K562 (cell line): ENCODE measurements at regions not wholly inside any gene's neighbourhood (a gene's known extent, or its start where the extent isn't known, plus 50 kb on each side); places are given as distances from the start of the nearest gene placed in this dataset.

ENCODE experiments used
- ATAC-seq: fragments of 200-7000 bp; cut with Tn5 transposase; 3 replicates; pipeline ENCODE4 v1.9.1; 2020; ENCODE audit warnings: moderate library complexity
- BruUV-seq: library from RNA; stranded (reverse); fragments of 400-500 nt; replicated peaks from 2 replicates; lab custom pipeline; 2021; lab: Mats Ljungman, UMichigan
- CTCF ChIA-PET: fragments of 300-600 bp; formaldehyde crosslinking; extraction: SDS; loops from one replicate; lab custom pipeline; 2021; ENCODE audit warnings: low intra/inter-chr PET ratio; lab: Yijun Ruan, JAX
- POLR2A ChIA-PET: fragments of 300-600, 350-650 bp; sonication (Branson Sonifier 250); formaldehyde crosslinking; extraction: SDS; loops from one replicate; lab custom pipeline; 2021; ENCODE audit warnings: antibody characterized with exemption, inconsistent platforms; lab: Yijun Ruan, JAX
- DNase-seq, 4 experiments: peaks; one replicate each; pipeline versions ENCODE4 v3.0.0 to v3.0.0-alpha.2; 2011 to 2018; ENCODE audit warnings: low spot score in 3 of 4, mixed read lengths in 3 of 4; ENCODE audit errors: extremely low read depth in 1 of 4
- FAIRE-seq: peaks from 2 replicates; lab custom pipeline; 2011; peaks lifted over from hg19 to GRCh38; lab: Jason Lieb, UNC
- H2AFZ ChIP-seq: 2 replicates; pipeline ENCODE4 v1.6.0; 2011; ENCODE audit warnings: low read depth, low read length, control low read depth, inconsistent platforms
- H3K27ac ChIP-seq: fragments of 200-600 bp; 3 replicates; pipeline ENCODE4 v1.8.0; 2011; ENCODE audit warnings: low read depth, mild to moderate bottlenecking, control low read depth, inconsistent platforms, low read length, moderate library complexity, mixed read lengths; ENCODE audit errors: extremely low read depth
- H3K27me3 ChIP-seq, 2 experiments: fragments of 300-600 bp in 1 of 2; 2 replicates in 1 of 2; 3 replicates in 1 of 2; pipeline versions ENCODE4 v1.6.0 to v1.8.0; 2011; ENCODE audit warnings: inconsistent platforms in 2 of 2, low read length in 2 of 2, mild to moderate bottlenecking in 1 of 2, mixed read lengths in 1 of 2, moderate library complexity in 1 of 2; ENCODE audit not compliant: control insufficient read depth in 2 of 2, insufficient read depth in 2 of 2
- H3K36me3 ChIP-seq: fragments of 300-600 bp; 3 replicates; pipeline ENCODE4 v1.8.0; 2011; ENCODE audit warnings: mild to moderate bottlenecking, low read length, inconsistent platforms; ENCODE audit not compliant: control insufficient read depth, insufficient read depth
- H3K4me1 ChIP-seq, 2 experiments: fragments of 200-600 bp in 1 of 2; replicated peaks in 1 of 2; 2 replicates in 1 of 2; 3 replicates in 1 of 2; pipeline versions ENCODE4 v1.5.1 to v1.8.0; 2011; ENCODE audit warnings: inconsistent platforms in 2 of 2, low read length in 2 of 2, mild to moderate bottlenecking in 1 of 2, mixed read lengths in 1 of 2, moderate library complexity in 1 of 2; ENCODE audit not compliant: control insufficient read depth in 2 of 2, insufficient read depth in 2 of 2
- H3K4me2 ChIP-seq: 2 replicates; pipeline ENCODE4 v1.6.1; 2011; ENCODE audit warnings: low read length, control low read depth, inconsistent platforms, mixed read lengths; ENCODE audit not compliant: insufficient read depth
- H3K4me3 ChIP-seq: fragments of 200-600 bp; sonication (generic), shearing (Covaris generic); 2 replicates; pipeline ENCODE4 v1.5.1; 2016; ENCODE audit warnings: control low read depth, inconsistent platforms
- H3K79me2 ChIP-seq: fragments of 200-600 bp; 3 replicates; pipeline ENCODE4 v1.8.0; 2011; ENCODE audit warnings: low read length, inconsistent platforms; ENCODE audit not compliant: control insufficient read depth, insufficient read depth
- H3K9ac ChIP-seq, 2 experiments: 2 replicates each; pipeline versions ENCODE4 v1.6.0 to v1.6.1; 2011; ENCODE audit warnings: low read depth in 2 of 2, low read length in 2 of 2, control low read depth in 1 of 2, inconsistent platforms in 1 of 2, mild to moderate bottlenecking in 1 of 2, mixed read lengths in 1 of 2; ENCODE audit not compliant: insufficient read depth in 1 of 2
- H3K9me1 ChIP-seq: one replicate; pipeline ENCODE4 v1.6.0; 2011; ENCODE audit warnings: inconsistent platforms, mild to moderate bottlenecking, low read length, moderate library complexity; ENCODE audit not compliant: control insufficient read depth, insufficient read depth
- H3K9me3 ChIP-seq: replicated peaks from 2 replicates; pipeline ENCODE4 v1.5.1; 2011; ENCODE audit warnings: low read depth, low read length, inconsistent platforms; ENCODE audit not compliant: control insufficient read depth, insufficient read depth
- H4K20me1 ChIP-seq: replicated peaks from 2 replicates; pipeline ENCODE4 v1.6.1; 2011; ENCODE audit warnings: low read length, inconsistent platforms, mixed read lengths; ENCODE audit not compliant: control insufficient read depth, insufficient read depth
- CBFB ChIP-seq: sonication (generic); formaldehyde crosslinking; IDR thresholded peaks from 2 replicates; pipeline ENCODE4 v1.4.0; 2020; ENCODE audit warnings: mild to moderate bottlenecking, missing genetic modification reagents
- CHCHD3 ChIP-seq: fragments of 250-450 bp; sonication (Bioruptor Pico); IDR thresholded peaks from 2 replicates; pipeline ENCODE4 v2.1.2; 2022; ENCODE audit warnings: mild to moderate bottlenecking
- GABPA ChIP-seq: fragments of 200-800 bp; sonication (Bioruptor generic); conservative IDR thresholded peaks from 2 replicates; pipeline ENCODE4 v1.6.1; 2016; ENCODE audit warnings: low read depth, missing genetic modification characterization, missing compliant biosample characterization
- HNRNPLL ChIP-seq: fragments of 200-400 bp; formaldehyde crosslinking; IDR thresholded peaks from 2 replicates; pipeline ENCODE4 v1.6.1; 2017; ENCODE audit warnings: low read length, low read depth, mild to moderate bottlenecking; ENCODE audit not compliant: poor library complexity, severe bottlenecking
- MYC ChIP-seq, 2 experiments: fragments of 250-450 bp in 1 of 2; sonication (Bioruptor Pico) in 1 of 2; IDR thresholded peaks; 2 replicates each; pipeline versions ENCODE4 v1.5.1 to v1.6.1; 2012 to 2021; ENCODE audit warnings: low read depth in 2 of 2, borderline replicate concordance in 1 of 2, improper control_type of control experiment in 1 of 2, low read length in 1 of 2, mild to moderate bottlenecking in 1 of 2, moderate library complexity in 1 of 2
- PRPF4 ChIP-seq: fragments of 200-400 bp; formaldehyde crosslinking; IDR thresholded peaks from one replicate; pipeline ENCODE4 v1.6.1; 2017; ENCODE audit warnings: low read length, low read depth, mild to moderate bottlenecking; ENCODE audit not compliant: insufficient read depth, poor library complexity, severe bottlenecking
- SIRT6 ChIP-seq: IDR thresholded peaks from one replicate; pipeline ENCODE4 v1.6.1; 2012; ENCODE audit warnings: low read depth, mild to moderate bottlenecking, control low read depth, inconsistent platforms, low read length, moderate library complexity
- SMAD1 ChIP-seq: fragments of 150-350 bp; IDR thresholded peaks from 2 replicates; pipeline ENCODE4 v1.6.1; 2014; ENCODE audit warnings: low read length, low read depth; ENCODE audit not compliant: partially characterized antibody
- SRF ChIP-seq, 2 experiments: fragments of 250-450, 450-650 bp in 1 of 2; sonication (Bioruptor Pico) in 1 of 2; sonication (generic) in 1 of 2; formaldehyde crosslinking; IDR thresholded peaks; 2 replicates each; pipeline versions ENCODE4 v1.5.0 to v1.5.1; 2020 to 2022; ENCODE audit warnings: mild to moderate bottlenecking in 1 of 2, missing genetic modification reagents in 1 of 2
- STAT5B ChIP-seq: fragments of 250-450 bp; sonication (Bioruptor Pico); IDR thresholded peaks from 2 replicates; pipeline ENCODE4 v1.8.0; 2021; ENCODE audit warnings: mild to moderate bottlenecking, inconsistent platforms
- TCFL5 ChIP-seq: fragments of 250-450 bp; sonication (Bioruptor Pico); conservative IDR thresholded peaks from 2 replicates; pipeline ENCODE4 v1.6.1; 2021; ENCODE audit warnings: mild to moderate bottlenecking, moderate library complexity, matching md5 sums
- ZNF263 ChIP-seq: sonication (generic); formaldehyde crosslinking; IDR thresholded peaks from 2 replicates; pipeline ENCODE4 v1.8.0; 2022; ENCODE audit warnings: mild to moderate bottlenecking, missing genetic modification reagents, borderline replicate concordance
- ZNF589 ChIP-seq: fragments of 200-800 bp; sonication (Bioruptor generic); IDR thresholded peaks from 2 replicates; pipeline ENCODE4 v1.6.1; 2016; ENCODE audit warnings: low read depth, missing genetic modification characterization, missing compliant biosample characterization
- WGBS: fragments of 100-300 bp; shearing (Covaris generic); methylation state at CpG from one replicate; pipeline ENCODE4 v1.1.6; 2016; ENCODE audit warnings: low coverage, mixed read lengths; ENCODE audit not compliant: insufficient coverage; ENCODE audit errors: missing lambda C conversion rate; 5-methylcytosine and 5-hydroxymethylcytosine counted together
- in situ Hi-C: fragments of 300-500 bp; cut with MboI; formaldehyde crosslinking; loops from 4 replicates; pipeline ENCODE4 v1.15.0; 2018; ENCODE audit warnings: inconsistent platforms, mixed read lengths
- intact Hi-C: fragments of 100-400 bp; cut with micrococcal nuclease; formaldehyde crosslinking; loops from 2 replicates; pipeline ENCODE4 v1.14.2; 2022

- no peak overlapping the region for H3K9ac ChIP-seq
- no peaks in the 10 kb centered on the region for H4K20me1 ChIP-seq
- 2% methylated on average over 3 of the region's 3 CpGs for WGBS
- H3K9me1 ChIP-seq: no peaks in the 10 kb centered on the region
- no peaks in the 10 kb centered on the region for H3K79me2 ChIP-seq
- CTCF ChIA-PET: no interaction called here
- no peak overlapping the region for H2AFZ ChIP-seq
- H3K27me3 ChIP-seq: no peaks in the 10 kb centered on the region
- in situ Hi-C loops: no loop called here
- peaks cover 2% of the 10 kb centered on the region; the same call in 1 of the 2 replicates for H3K9me3 ChIP-seq
- intact Hi-C loops: no loop called here
- DNase-seq: no peak
- no peak for FAIRE-seq
- no peak overlapping the region for H3K27ac ChIP-seq
- no peak overlapping the region for H3K4me2 ChIP-seq
- no peak overlapping the region for H3K4me3 ChIP-seq
- no peak for TF ChIP-seq SIRT6
- TF ChIP-seq SMAD1: no peak
- TF ChIP-seq ZNF263 (CRISPR knock-in tag): no peak
- TF ChIP-seq PRPF4: no peak
- TF ChIP-seq CHCHD3: no peak
- TF ChIP-seq SRF (CRISPR knock-in tag; IDR thresholded peaks at IDR 0.05): no peak
- TF ChIP-seq HNRNPLL: no peak
- no peak for TF ChIP-seq TCFL5 (CRISPR knock-in tag)
- TF ChIP-seq ZNF589: no peak
- no peak for TF ChIP-seq GABPA (tag)
- TF ChIP-seq CBFB: no peak
- no peak for TF ChIP-seq STAT5B (CRISPR knock-in tag)
- no peak for TF ChIP-seq MYC (IDR thresholded peaks at IDR 0.05; ENCODE audit: low read depth, low read length)
- no peak for TF ChIP-seq MYC (CRISPR knock-in tag; IDR thresholded peaks at IDR 0.05; ENCODE audit: borderline replicate concordance, low read depth)
- POLR2A ChIA-PET: no interaction called here
- BruUV-seq: no TSS peak
- no peak for ATAC-seq
- H3K4me1 ChIP-seq: no peaks in the 10 kb centered on the region
- H3K36me3 ChIP-seq: no peaks in the 10 kb centered on the region
Observed at GRCh38 chr2:164178835-164179465, 442.3 kb downstream of the GRB14 start.
